Caco-2 (cell line): ENCODE measurements at regions not wholly inside any gene's neighbourhood (a gene's known extent, or its start where the extent isn't known, plus 50 kb on each side); places are given as distances from the start of the nearest gene placed in this dataset.

Experiments used
- BruUV-seq: library from RNA; stranded (reverse); fragments of 400-500 nt; replicated peaks from 2 replicates; lab custom pipeline; 2021; lab: Mats Ljungman, UMichigan
- CTCF ChIA-PET: fragments of 300-600 bp; sonication (Branson Sonifier 250); formaldehyde crosslinking; loops from one replicate; lab custom pipeline; 2022; ENCODE audit warnings: antibody characterized with exemption; lab: Charles Lee
- POLR2A ChIA-PET: fragments of 300-600 bp; sonication (Branson Sonifier 250); formaldehyde crosslinking; loops from one replicate; lab custom pipeline; 2022; ENCODE audit warnings: antibody characterized with exemption; lab: Charles Lee
- DNase-seq, 2 experiments: peaks; one replicate each; pipeline versions ENCODE4 v3.0.0 to v3.0.0-alpha.2; 2020 to 2022
- H3K27me3 ChIP-seq: replicated peaks from 2 replicates; pipeline ENCODE4 v1.6.0; 2011; ENCODE audit warnings: low read length; ENCODE audit not compliant: control insufficient read depth, insufficient read depth
- H3K36me3 ChIP-seq: 2 replicates; pipeline ENCODE4 v1.5.1; 2011; ENCODE audit warnings: low read length; ENCODE audit not compliant: control insufficient read depth, insufficient read depth
- H3K4me1 ChIP-seq: fragments of 250-450 bp; sonication (Bioruptor Pico); 2 replicates; pipeline ENCODE4 v1.5.1; 2020; ENCODE audit warnings: mild to moderate bottlenecking
- H3K4me3 ChIP-seq: 2 replicates; pipeline ENCODE4 v1.5.1; 2011; ENCODE audit warnings: low read depth, mild to moderate bottlenecking, control low read depth, low read length
- H3K9me3 ChIP-seq: fragments of 250-450 bp; sonication (Bioruptor Pico); 2 replicates; pipeline ENCODE4 v1.5.1; 2020; ENCODE audit warnings: mild to moderate bottlenecking, moderate library complexity
- H3K27ac Mint-ChIP-seq: one replicate; pipeline ENCODE4 v1.8.0; 2022; ENCODE audit warnings: mixed read lengths; ENCODE audit not compliant: unreplicated experiment
- H3K27me3 Mint-ChIP-seq: one replicate; pipeline ENCODE4 v1.8.0; 2022; ENCODE audit warnings: mixed read lengths; ENCODE audit not compliant: insufficient read depth, unreplicated experiment
- H3K36me3 Mint-ChIP-seq: one replicate; pipeline ENCODE4 v1.8.0; 2022; ENCODE audit warnings: mild to moderate bottlenecking, mixed read lengths; ENCODE audit not compliant: insufficient read depth, unreplicated experiment
- H3K4me1 Mint-ChIP-seq: one replicate; pipeline ENCODE4 v1.8.0; 2022; ENCODE audit warnings: low read depth, mixed read lengths; ENCODE audit not compliant: unreplicated experiment
- H3K4me3 Mint-ChIP-seq: one replicate; pipeline ENCODE4 v1.8.0; 2022; ENCODE audit warnings: mild to moderate bottlenecking, moderate library complexity, mixed read lengths; ENCODE audit not compliant: unreplicated experiment
- H3K9me3 Mint-ChIP-seq: one replicate; pipeline ENCODE4 v1.8.0; 2022; ENCODE audit warnings: mixed read lengths; ENCODE audit not compliant: unreplicated experiment
- CTCF ChIP-seq, 2 experiments: fragments of 200-600 bp in 1 of 2; IDR thresholded peaks; 1 replicate in 1 of 2; 2 replicates in 1 of 2; pipeline versions ENCODE4 v1.5.1 to v1.8.0; 2011 to 2022; ENCODE audit warnings: antibody characterized with exemption in 1 of 2, control low read depth in 1 of 2, inconsistent platforms in 1 of 2, low read depth in 1 of 2, low read length in 1 of 2, mild to moderate bottlenecking in 1 of 2, moderate library complexity in 1 of 2; ENCODE audit not compliant: insufficient read depth in 1 of 2, severe bottlenecking in 1 of 2, unreplicated experiment in 1 of 2
- intact Hi-C: fragments of 100-400 bp; cut with micrococcal nuclease; formaldehyde crosslinking; loops from one replicate; pipeline ENCODE4 v1.10.0; 2022; ENCODE audit not compliant: unreplicated experiment

GRCh38 chr20:63074631-63075030, 67.9 kb upstream of the BHLHE23 start:
- H3K4me1 ChIP-seq: no peaks in the 10 kb centered on the region
- POLR2A ChIA-PET: no interaction called here
- H3K9me3 ChIP-seq: peaks cover 29% of the 10 kb centered on the region
- H3K27ac Mint-ChIP-seq: no peak overlapping the region
- intact Hi-C loops: no loop called here
- H3K4me3 ChIP-seq: no peak overlapping the region
- no peaks in the 10 kb centered on the region for H3K4me1 Mint-ChIP-seq
- DNase-seq: no peak
- H3K4me3 Mint-ChIP-seq: no peak overlapping the region
- no peak for TF ChIP-seq CTCF (IDR thresholded peaks at IDR 0.05; ENCODE audit: insufficient read depth in 1 of 2, low read depth in 1 of 2, low read length in 1 of 2, severe bottlenecking in 1 of 2, unreplicated experiment in 1 of 2)
- no peaks in the 10 kb centered on the region for H3K27me3 ChIP-seq
- H3K9me3 Mint-ChIP-seq: peaks cover 32% of the 10 kb centered on the region
- CTCF ChIA-PET: no interaction called here
- H3K36me3 Mint-ChIP-seq: peaks cover 6% of the 10 kb centered on the region
- no TSS peak for BruUV-seq
- no peaks in the 10 kb centered on the region for H3K36me3 ChIP-seq
- peaks cover 16% of the 10 kb centered on the region for H3K27me3 Mint-ChIP-seq

- CTCF ChIA-PET: no interaction called here
- Histone ChIP-seq H3K4me1 (no peaks in the 10 kb centered on the region), H3K27me3 (no peaks in the 10 kb centered on the region), H3K36me3 (no peaks in the 10 kb centered on the region), H3K4me3 (no peak overlapping the region), H3K9me3 (peaks cover 29% of the 10 kb centered on the region)
- Mint-ChIP-seq H3K27ac (no peak overlapping the region), H3K36me3 (peaks cover 6% of the 10 kb centered on the region), H3K27me3 (peaks cover 16% of the 10 kb centered on the region), H3K4me1 (no peaks in the 10 kb centered on the region), H3K9me3 (peaks cover 32% of the 10 kb centered on the region), H3K4me3 (no peak overlapping the region)
- POLR2A ChIA-PET: no interaction called here
- no TSS peak for BruUV-seq
- DNase-seq: no peak
- intact Hi-C loops: no loop called here
- TF ChIP-seq CTCF (IDR thresholded peaks at IDR 0.05; ENCODE audit: insufficient read depth in 1 of 2, low read depth in 1 of 2, low read length in 1 of 2, severe bottlenecking in 1 of 2, unreplicated experiment in 1 of 2): no peak
These were observed 67.4 kb upstream of the BHLHE23 start for GRCh38 chr20:63074182-63074581.

- intact Hi-C loops: no loop called here
- no TSS peak for BruUV-seq
- Histone ChIP-seq H3K27me3 (no peaks in the 10 kb centered on the region), H3K36me3 (no peaks in the 10 kb centered on the region), H3K9me3 (peaks cover 24% of the 10 kb centered on the region), H3K4me1 (no peaks in the 10 kb centered on the region), H3K4me3 (no peak overlapping the region)
- H3K4me3 Mint-ChIP-seq: no peak overlapping the region
- H3K27ac Mint-ChIP-seq: no peak overlapping the region
- H3K27me3 Mint-ChIP-seq: peaks cover 16% of the 10 kb centered on the region
- POLR2A ChIA-PET: no interaction called here
- DNase-seq: peak in 1 of 2 experiments; percentile 34
- no peaks in the 10 kb centered on the region for H3K4me1 Mint-ChIP-seq
- CTCF ChIA-PET: no interaction called here
- TF ChIP-seq CTCF (IDR thresholded peaks at IDR 0.05; ENCODE audit: insufficient read depth in 1 of 2, low read depth in 1 of 2, low read length in 1 of 2, severe bottlenecking in 1 of 2, unreplicated experiment in 1 of 2): no peak
- peaks cover 6% of the 10 kb centered on the region for H3K36me3 Mint-ChIP-seq
- peaks cover 29% of the 10 kb centered on the region for H3K9me3 Mint-ChIP-seq
These were observed 66.9 kb upstream of the BHLHE23 start for GRCh38 chr20:63073738-63074065.
